ENCODE measurements at regions not wholly inside any gene's neighbourhood (a gene's known extent, or its start where the extent isn't known, plus 50 kb on each side); places are given as distances from the start of the nearest gene placed in this dataset.

GRCh38 chr4:79578606-79579005, 170.6 kb upstream of the GK2 start:
- WGBS, result 97% methylated on average over 3 of the region's 3 CpGs
- TF ChIP-seq POLR2A (IDR thresholded peaks at IDR 0.05), result no peak
- TF ChIP-seq CTCF (IDR thresholded peaks at IDR 0.05), result no peak
- TF ChIP-seq POLR2AphosphoS5 (IDR thresholded peaks at IDR 0.05), result no peak
- Histone ChIP-seq H3K27me3 (replicated peaks; ENCODE audit: insufficient read depth) (no peaks in the 10 kb centered on the region), H3K36me3 (no peaks in the 10 kb centered on the region), H3K9me3 (no peaks in the 10 kb centered on the region), H3K4me3 (no peak overlapping the region), H3K27ac (no peak overlapping the region), H3K4me1 (replicated peaks) (no peaks in the 10 kb centered on the region)
- intact Hi-C loops (cut with DNase I), result loop anchor here (5.0 to 10.0 kb wide), 3 partner anchors 531 to 626 kb away; no protein-coding TSS in a partner anchor
- no peak for DNase-seq (ENCODE audit: low spot score)

GRCh38 chr4:79576429-79576753, 168.4 kb upstream of the GK2 start:
- DNase-seq (ENCODE audit: low spot score), result no peak
- intact Hi-C loops (cut with DNase I), result loop anchor here (5.0 to 10.0 kb wide), 3 partner anchors 529 to 624 kb away; no protein-coding TSS in a partner anchor
- WGBS, result 33% methylated on average over 6 of the region's 6 CpGs

GRCh38 chr4:79575709-79576428, 167.8 kb upstream of the GK2 start:
- Histone ChIP-seq H3K27ac (peak overlapping the region in 1 of 2 donors; percentile 23), H3K9me3 (no peaks in the 10 kb centered on the region), H3K4me1 (replicated peaks) (no peaks in the 10 kb centered on the region), H3K4me3 (no peak overlapping the region), H3K27me3 (replicated peaks; ENCODE audit: insufficient read depth) (no peaks in the 10 kb centered on the region), H3K36me3 (no peaks in the 10 kb centered on the region)
- WGBS, result 44% methylated on average over 7 of the region's 7 CpGs
- intact Hi-C loops (cut with DNase I), result loop anchor here (5.0 to 10.0 kb wide), 3 partner anchors 529 to 624 kb away; no protein-coding TSS in a partner anchor
- no peak for DNase-seq (ENCODE audit: low spot score)
- TF ChIP-seq POLR2AphosphoS5 (IDR thresholded peaks at IDR 0.05) (no peak), POLR2A (IDR thresholded peaks at IDR 0.05) (no peak), CTCF (IDR thresholded peaks at IDR 0.05) (no peak)

More at GRCh38 chr4:79576429-79576753, 168.4 kb upstream of the GK2 start:
- no peaks in the 10 kb centered on the region for H3K9me3 ChIP-seq
- H3K4me3 ChIP-seq, result no peak overlapping the region
- H3K36me3 ChIP-seq, result no peaks in the 10 kb centered on the region
- H3K4me1 ChIP-seq (replicated peaks), result no peaks in the 10 kb centered on the region
- no peaks in the 10 kb centered on the region for H3K27me3 ChIP-seq (replicated peaks; ENCODE audit: insufficient read depth)
- peak overlapping the region in 1 of 2 donors; percentile 23 for H3K27ac ChIP-seq
- TF ChIP-seq CTCF (IDR thresholded peaks at IDR 0.05) (peak in 3 of 4 experiments; percentile 40 to 49 (median 48)), POLR2A (IDR thresholded peaks at IDR 0.05) (no peak), POLR2AphosphoS5 (IDR thresholded peaks at IDR 0.05) (peak; percentile 47)

- no peak for DNase-seq (ENCODE audit: low spot score)
- H3K4me3 ChIP-seq, result no peak overlapping the region
- 91% methylated on average over 7 of the region's 7 CpGs for WGBS
- TF ChIP-seq POLR2A (IDR thresholded peaks at IDR 0.05) (no peak), CTCF (IDR thresholded peaks at IDR 0.05) (no peak), POLR2AphosphoS5 (IDR thresholded peaks at IDR 0.05) (no peak)
- no peaks in the 10 kb centered on the region for H3K4me1 ChIP-seq (replicated peaks)
- H3K27me3 ChIP-seq (replicated peaks; ENCODE audit: insufficient read depth), result no peaks in the 10 kb centered on the region
- intact Hi-C loops (cut with DNase I), result loop anchor here (5.0 to 10.0 kb wide), 3 partner anchors 528 to 623 kb away; no protein-coding TSS in a partner anchor
- H3K9me3 ChIP-seq, result no peaks in the 10 kb centered on the region
- peak overlapping the region in 1 of 2 donors; percentile 20 for H3K27ac ChIP-seq
- H3K36me3 ChIP-seq, result no peaks in the 10 kb centered on the region
These were observed 166.9 kb upstream of the GK2 start for GRCh38 chr4:79574741-79575451.
